Mesendoderm (in vitro differentiated cells): ENCODE measurements at regions not wholly inside any gene's neighbourhood (a gene's known extent, or its start where the extent isn't known, plus 50 kb on each side); places are given as distances from the start of the nearest gene placed in this dataset.

Experiments
- DNase-seq: peaks from one replicate; pipeline ENCODE4 v3.0.0; 2013
- H2AK5ac ChIP-seq: 2 replicates; pipeline ENCODE4 v1.6.1; 2013; ENCODE audit warnings: low read length, inconsistent platforms
- H2BK120ac ChIP-seq: 2 replicates; pipeline ENCODE4 v1.6.1; 2013; ENCODE audit warnings: low read depth, mild to moderate bottlenecking, low read length, moderate library complexity, mixed read lengths
- H2BK15ac ChIP-seq: replicated peaks from 2 replicates; pipeline ENCODE4 v1.6.1; 2013; ENCODE audit warnings: low read depth, mild to moderate bottlenecking, moderate library complexity
- H2BK5ac ChIP-seq: 2 replicates; pipeline ENCODE4 v1.6.1; 2013; ENCODE audit warnings: low read length, inconsistent platforms
- H3K18ac ChIP-seq: 2 replicates; pipeline ENCODE4 v1.6.1; 2013; ENCODE audit warnings: mild to moderate bottlenecking, low read length, mixed read lengths
- H3K23ac ChIP-seq: one replicate; pipeline ENCODE4 v1.6.1; 2013; ENCODE audit warnings: low read length
- H3K27ac ChIP-seq: 2 replicates; pipeline ENCODE4 v1.5.1; 2013; ENCODE audit warnings: low read depth, mild to moderate bottlenecking, inconsistent platforms, low read length, moderate library complexity
- H3K27me3 ChIP-seq: 2 replicates; pipeline ENCODE4 v1.6.1; 2013; ENCODE audit warnings: low read length, control low read depth, mild to moderate bottlenecking, inconsistent platforms; ENCODE audit not compliant: insufficient read depth, poor library complexity
- H3K36me3 ChIP-seq: 2 replicates; pipeline ENCODE4 v1.6.1; 2013; ENCODE audit warnings: low read length, inconsistent platforms; ENCODE audit not compliant: control insufficient read depth, insufficient read depth
- H3K4ac ChIP-seq: one replicate; pipeline ENCODE4 v1.6.1; 2013; ENCODE audit warnings: low read depth, mild to moderate bottlenecking, low read length, moderate library complexity
- H3K4me1 ChIP-seq: 2 replicates; pipeline ENCODE4 v1.6.1; 2013; ENCODE audit warnings: low read depth, low read length, inconsistent platforms; ENCODE audit not compliant: control insufficient read depth
- H3K4me2 ChIP-seq: 2 replicates; pipeline ENCODE4 v1.6.1; 2013; ENCODE audit warnings: low read length
- H3K4me3 ChIP-seq: 2 replicates; pipeline ENCODE4 v1.5.1; 2013; ENCODE audit warnings: mild to moderate bottlenecking, low read length
- H3K56ac ChIP-seq: one replicate; pipeline ENCODE4 v1.6.1; 2013; ENCODE audit warnings: low read length
- H3K79me1 ChIP-seq: 2 replicates; pipeline ENCODE4 v1.6.1; 2013; ENCODE audit warnings: low read length, inconsistent platforms
- H3K79me2 ChIP-seq: 2 replicates; pipeline ENCODE4 v1.6.1; 2013; ENCODE audit warnings: mild to moderate bottlenecking, low read length; ENCODE audit not compliant: control insufficient read depth, insufficient read depth
- H3K9ac ChIP-seq: 2 replicates; pipeline ENCODE4 v1.6.1; 2013; ENCODE audit warnings: low read length, inconsistent platforms
- H4K5ac ChIP-seq: one replicate; pipeline ENCODE4 v1.6.1; 2013; ENCODE audit warnings: low read length
- H4K8ac ChIP-seq: one replicate; pipeline ENCODE4 v1.6.1; 2013; ENCODE audit warnings: low read depth, mild to moderate bottlenecking, control low read depth, low read length, moderate library complexity
- WGBS: extraction: QIAGEN DNeasy Blood & Tissue Kit; methylation state at CpG from one replicate; pipeline ENCODE4 v1.1.7; 2013; ENCODE audit warnings: low lambda C conversion rate, missing lambda C conversion rate; ENCODE audit not compliant: insufficient coverage; ENCODE audit errors: extremely low coverage; 5-methylcytosine and 5-hydroxymethylcytosine counted together

DNA sequence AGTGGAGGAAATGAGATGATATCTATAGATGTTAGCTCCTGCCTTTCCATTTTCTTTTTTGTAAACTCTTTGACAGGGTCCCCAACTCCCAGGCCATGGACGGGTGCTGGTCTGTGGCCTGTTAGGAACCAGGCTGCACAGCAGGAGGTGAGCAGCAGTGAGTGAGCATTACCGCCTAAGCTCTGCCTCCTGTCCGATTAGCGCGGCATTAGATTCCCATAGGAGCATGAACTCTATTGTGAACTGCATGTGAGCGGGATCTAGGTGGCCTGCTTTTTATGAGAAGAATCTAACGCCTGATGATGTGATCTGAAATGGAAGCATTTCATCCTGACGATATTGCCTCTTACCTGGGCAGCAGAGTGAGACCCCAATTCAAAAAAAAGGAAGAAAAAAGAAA, 56.8 kb upstream of the CHD2 start:
- Histone ChIP-seq H2BK15ac (no peak overlapping the region), H3K27ac (no peak overlapping the region), H3K79me1 (no peaks in the 10 kb centered on the region), H3K9ac (no peak overlapping the region), H3K36me3 (no peaks in the 10 kb centered on the region), H3K79me2 (no peaks in the 10 kb centered on the region), H4K8ac (no peak overlapping the region), H2BK5ac (no peak overlapping the region), H2BK120ac (no peak overlapping the region), H3K4me2 (no peak overlapping the region), H4K5ac (no peak overlapping the region), H3K56ac (no peak overlapping the region), H3K4me3 (no peak overlapping the region), H2AK5ac (no peak overlapping the region), H3K27me3 (no peaks in the 10 kb centered on the region), H3K18ac (no peak overlapping the region), H3K4ac (no peak overlapping the region), H3K4me1 (no peaks in the 10 kb centered on the region), H3K23ac (no peak overlapping the region)
- DNase-seq: no peak
- WGBS: no CpG with 5 or more reads among the region's 8 CpGs

DNA sequence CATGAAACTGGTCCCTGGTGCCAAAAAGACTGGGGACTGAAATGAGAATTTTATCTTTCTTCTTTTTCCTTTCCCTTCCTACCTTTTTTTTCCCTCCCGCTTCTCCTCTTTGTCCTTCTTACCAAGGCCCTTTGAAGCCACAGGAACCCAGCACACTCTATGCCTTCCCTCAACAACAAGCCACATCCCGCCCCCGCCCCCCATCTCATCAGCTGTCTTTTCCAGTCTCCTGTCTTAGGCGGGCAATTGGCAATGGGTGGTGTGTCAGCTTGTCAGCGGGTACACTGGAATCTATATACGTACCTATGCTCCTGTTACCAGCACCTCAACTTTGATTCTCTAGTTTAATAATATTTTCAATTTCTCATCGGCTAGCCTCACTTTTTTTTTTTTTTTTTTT, 56.3 kb upstream of the CHD2 start:
- no peak for DNase-seq
- no peaks in the 10 kb centered on the region for H3K79me1 ChIP-seq

DNA sequence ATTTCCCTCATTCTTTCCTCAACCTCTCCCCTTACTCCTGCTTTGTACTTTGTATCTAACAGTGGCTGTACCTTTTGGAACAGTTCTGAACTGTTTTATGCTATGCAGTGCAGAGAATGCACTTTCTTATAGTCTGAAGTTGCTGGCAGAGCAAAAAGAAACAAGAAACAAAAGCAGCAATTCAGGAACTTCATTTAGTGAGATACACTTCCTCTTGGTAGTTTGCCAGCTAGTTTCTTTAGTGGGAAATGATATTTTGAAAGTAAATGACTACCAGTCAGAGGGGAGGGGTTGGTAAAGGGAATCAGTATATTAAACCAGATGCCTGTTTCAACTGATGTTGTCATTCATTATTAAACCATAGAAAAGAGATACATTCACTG, 55.0 kb upstream of the CHD2 start:
- no peak overlapping the region for H3K23ac ChIP-seq
- no peak overlapping the region for H3K9ac ChIP-seq
- H3K4me3 ChIP-seq: no peak overlapping the region
- H2BK15ac ChIP-seq: no peak overlapping the region
- H4K8ac ChIP-seq: no peak overlapping the region
- no peak for DNase-seq
- H3K18ac ChIP-seq: no peak overlapping the region
- H3K4me1 ChIP-seq: no peaks in the 10 kb centered on the region
- no peak overlapping the region for H4K5ac ChIP-seq
- no peaks in the 10 kb centered on the region for H3K27me3 ChIP-seq
- H3K79me2 ChIP-seq: no peaks in the 10 kb centered on the region
- H3K4me2 ChIP-seq: no peak overlapping the region
- no peak overlapping the region for H2AK5ac ChIP-seq
- no peaks in the 10 kb centered on the region for H3K79me1 ChIP-seq
- no peak overlapping the region for H3K27ac ChIP-seq
- H2BK5ac ChIP-seq: no peak overlapping the region
- H3K56ac ChIP-seq: no peak overlapping the region
- H2BK120ac ChIP-seq: no peak overlapping the region
- H3K4ac ChIP-seq: no peak overlapping the region
- H3K36me3 ChIP-seq: no peaks in the 10 kb centered on the region

More for the DNA sequence above, 56.3 kb upstream of the CHD2 start:
- no peak overlapping the region for H3K4me3 ChIP-seq
- H4K8ac ChIP-seq: no peak overlapping the region
- no peaks in the 10 kb centered on the region for H3K27me3 ChIP-seq
- H2BK120ac ChIP-seq: no peak overlapping the region
- no peak overlapping the region for H2AK5ac ChIP-seq
- H3K36me3 ChIP-seq: no peaks in the 10 kb centered on the region
- H3K4me2 ChIP-seq: no peak overlapping the region
- no peak overlapping the region for H3K23ac ChIP-seq
- H3K27ac ChIP-seq: no peak overlapping the region
- H3K4ac ChIP-seq: no peak overlapping the region
- H3K9ac ChIP-seq: no peak overlapping the region
- H3K79me2 ChIP-seq: no peaks in the 10 kb centered on the region
- H3K4me1 ChIP-seq: no peaks in the 10 kb centered on the region
- no CpG with 5 or more reads among the region's 7 CpGs for WGBS
- H4K5ac ChIP-seq: no peak overlapping the region
- H2BK5ac ChIP-seq: no peak overlapping the region
- no peak overlapping the region for H3K18ac ChIP-seq
- no peak overlapping the region for H3K56ac ChIP-seq
- no peak overlapping the region for H2BK15ac ChIP-seq

DNA sequence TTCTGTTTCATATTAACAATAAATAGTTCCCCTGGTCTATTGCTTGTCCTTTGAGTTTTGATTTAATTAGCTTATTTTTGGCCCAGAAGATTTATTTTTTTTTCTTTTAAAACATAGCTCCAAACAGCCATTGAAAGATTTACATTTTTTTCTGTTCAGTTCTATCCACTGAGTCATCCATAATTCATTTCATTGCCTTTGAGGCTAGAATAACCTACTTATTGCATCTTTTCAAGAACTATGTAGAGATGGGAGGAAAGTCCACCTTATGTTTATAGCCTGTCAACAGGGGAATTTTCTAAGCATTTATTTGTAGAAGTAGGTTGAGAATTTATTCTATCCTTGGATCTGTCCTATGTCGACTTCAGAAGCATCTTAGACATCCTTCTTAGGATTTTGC, 53.4 kb upstream of the CHD2 start:
- H3K79me2 ChIP-seq: no peaks in the 10 kb centered on the region
- no peaks in the 10 kb centered on the region for H3K36me3 ChIP-seq
- no peak overlapping the region for H3K4me2 ChIP-seq
- H3K4me3 ChIP-seq: no peak overlapping the region
- no peak overlapping the region for H2BK15ac ChIP-seq
- no peak overlapping the region for H3K56ac ChIP-seq
- H3K4ac ChIP-seq: no peak overlapping the region
- H3K4me1 ChIP-seq: no peaks in the 10 kb centered on the region
- H4K5ac ChIP-seq: no peak overlapping the region
- no CpG with 5 or more reads among the region's 1 CpG for WGBS
- no peak overlapping the region for H3K27ac ChIP-seq
- H4K8ac ChIP-seq: no peak overlapping the region
- no peak overlapping the region for H2BK5ac ChIP-seq
- no peaks in the 10 kb centered on the region for H3K27me3 ChIP-seq
- no peak overlapping the region for H2AK5ac ChIP-seq
- no peak overlapping the region for H3K9ac ChIP-seq
- no peaks in the 10 kb centered on the region for H3K79me1 ChIP-seq
- no peak overlapping the region for H3K23ac ChIP-seq
- no peak for DNase-seq
- no peak overlapping the region for H2BK120ac ChIP-seq
- H3K18ac ChIP-seq: no peak overlapping the region

DNA sequence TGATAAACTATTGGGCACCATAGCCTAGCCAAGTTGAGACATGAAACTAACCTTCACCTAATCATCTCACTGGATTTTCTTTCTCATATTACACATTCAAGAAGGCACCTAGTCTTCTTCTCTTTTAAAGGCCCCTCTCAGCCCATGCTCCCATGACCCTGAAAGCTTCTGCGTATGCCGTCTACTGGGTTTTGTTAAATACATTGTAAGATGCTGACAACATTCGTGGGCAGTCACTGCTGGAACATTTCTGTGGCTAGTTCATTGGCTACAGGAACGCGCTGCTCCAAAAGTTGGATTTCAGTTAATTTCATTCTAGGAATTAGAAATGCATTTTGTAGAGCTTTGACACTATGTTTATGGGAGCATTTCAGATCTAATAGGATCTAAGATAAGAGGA, 52.3 kb upstream of the CHD2 start:
- Histone ChIP-seq H3K56ac (no peak overlapping the region), H3K4me3 (no peak overlapping the region), H3K4ac (no peak overlapping the region), H3K36me3 (no peaks in the 10 kb centered on the region), H3K18ac (no peak overlapping the region), H2BK15ac (no peak overlapping the region), H4K8ac (no peak overlapping the region), H4K5ac (no peak overlapping the region), H3K9ac (no peak overlapping the region), H3K27me3 (no peaks in the 10 kb centered on the region), H3K4me1 (no peaks in the 10 kb centered on the region), H3K23ac (no peak overlapping the region), H3K4me2 (no peak overlapping the region), H3K27ac (no peak overlapping the region), H2BK120ac (no peak overlapping the region), H3K79me1 (no peaks in the 10 kb centered on the region), H2BK5ac (no peak overlapping the region), H3K79me2 (no peaks in the 10 kb centered on the region), H2AK5ac (no peak overlapping the region)
- WGBS: no CpG with 5 or more reads among the region's 5 CpGs
- DNase-seq: no peak

DNA sequence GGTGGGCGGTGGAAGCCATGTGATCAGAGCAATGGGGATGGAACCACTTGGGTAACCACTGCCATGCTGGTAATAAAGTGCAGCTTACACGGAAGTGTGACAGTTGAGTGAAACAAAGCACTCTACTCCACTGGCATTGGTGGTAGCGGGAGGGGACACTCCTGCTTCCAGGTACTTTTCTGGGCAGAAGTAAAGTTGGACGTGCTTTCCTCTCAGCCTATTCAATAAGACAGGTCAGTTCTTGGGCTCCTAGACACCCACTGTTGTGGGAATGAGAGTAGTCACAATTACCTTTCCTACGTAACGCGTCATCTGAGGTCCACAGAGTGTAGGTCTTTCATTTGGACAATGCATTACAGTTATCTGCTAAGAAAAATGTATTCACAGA, 51.7 kb upstream of the CHD2 start:
- no CpG with 5 or more reads among the region's 7 CpGs for WGBS

More for the DNA sequence above, 51.7 kb upstream of the CHD2 start:
- Histone ChIP-seq H3K18ac (no peak overlapping the region), H3K36me3 (no peaks in the 10 kb centered on the region), H3K79me2 (no peaks in the 10 kb centered on the region), H3K4me2 (no peak overlapping the region), H3K9ac (no peak overlapping the region), H4K8ac (no peak overlapping the region), H3K4me1 (no peaks in the 10 kb centered on the region), H2BK120ac (no peak overlapping the region), H3K23ac (no peak overlapping the region), H2AK5ac (no peak overlapping the region), H3K4me3 (no peak overlapping the region), H3K79me1 (no peaks in the 10 kb centered on the region), H2BK15ac (no peak overlapping the region), H4K5ac (no peak overlapping the region), H3K56ac (no peak overlapping the region), H3K27me3 (no peaks in the 10 kb centered on the region), H2BK5ac (no peak overlapping the region), H3K4ac (no peak overlapping the region), H3K27ac (no peak overlapping the region)
- no peak for DNase-seq
